ENCODE measurements at regions not wholly inside any gene's neighbourhood (a gene's known extent, or its start where the extent isn't known, plus 50 kb on each side); places are given as distances from the start of the nearest gene placed in this dataset.

DNA sequence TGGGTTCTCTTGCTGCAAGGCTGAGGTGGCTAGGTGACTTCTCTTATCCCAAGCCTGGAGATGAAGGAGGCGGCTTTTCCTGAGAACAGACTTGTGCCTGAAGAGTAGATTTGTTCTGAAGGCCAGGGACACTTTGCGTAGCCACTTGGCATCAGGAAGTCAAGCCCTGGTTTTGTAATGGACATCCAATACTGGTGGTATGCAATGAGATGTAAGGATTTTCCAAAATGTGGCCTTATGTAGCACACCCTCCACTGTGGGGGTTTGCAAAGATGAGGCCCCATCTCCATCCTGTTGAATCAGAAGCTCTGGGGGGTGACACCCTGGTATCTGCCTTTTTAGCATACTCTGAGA lies 124.5 kb upstream of the IPO9 start:
- peak overlapping the region; percentile 52 for H3K4me2 ChIP-seq (ENCODE audit: low read length)
- H3K9me3 ChIP-seq (ENCODE audit: low read length): no peaks in the 10 kb centered on the region
- peak overlapping the region; percentile 40 for H3K9ac ChIP-seq (ENCODE audit: low read length)
- peaks cover 7% of the 10 kb centered on the region for H3K36me3 ChIP-seq (ENCODE audit: insufficient read depth, low read length)
- TF ChIP-seq MXI1 (conservative IDR thresholded peaks at IDR 0.05; ENCODE audit: poor library complexity, severe bottlenecking) (no peak), SMC3 (conservative IDR thresholded peaks at IDR 0.05; ENCODE audit: poor library complexity) (no peak), POLR2AphosphoS5 (IDR thresholded peaks at IDR 0.05) (no peak)
- no peaks in the 10 kb centered on the region for H3F3A ChIP-seq (ENCODE audit: insufficient read depth, low read length, poor library complexity, severe bottlenecking)
- H3K27ac ChIP-seq (ENCODE audit: low read length): peak overlapping the region; percentile 78
- peaks cover 6% of the 10 kb centered on the region for H4K20me1 ChIP-seq (ENCODE audit: insufficient read depth)
- no peaks in the 10 kb centered on the region for H3K27me3 ChIP-seq (ENCODE audit: insufficient read depth, low read depth, low read length)
- no peaks in the 10 kb centered on the region for H3K9me2 ChIP-seq (ENCODE audit: insufficient read depth, low read length)
- H2AFZ ChIP-seq (ENCODE audit: low read depth, low read length): no peak overlapping the region
- peaks cover 74% of the 10 kb centered on the region for H3K79me2 ChIP-seq (replicated peaks; ENCODE audit: insufficient read depth, low read length)
- H3K4me3 ChIP-seq (ENCODE audit: low read length): peak overlapping the region; percentile 55

DNA sequence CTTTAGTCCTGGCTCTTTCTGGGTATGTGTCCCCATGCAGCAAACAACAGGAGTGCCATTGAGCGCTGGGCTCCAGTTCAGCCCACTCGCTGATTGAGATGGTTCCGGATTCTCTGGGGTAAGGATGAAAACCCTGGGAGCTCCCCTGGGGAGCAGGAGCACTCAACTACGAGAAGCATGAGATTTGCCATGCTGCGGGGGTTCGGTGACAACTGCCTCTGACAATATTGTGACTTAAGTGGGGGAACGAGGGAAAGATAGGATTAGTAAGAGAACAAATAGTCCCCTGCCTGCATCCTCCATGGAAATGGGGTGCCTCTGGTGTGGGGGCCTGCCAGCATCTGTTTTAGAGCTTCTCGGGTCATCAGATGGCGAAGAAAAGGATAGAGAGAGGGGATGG lies 123.6 kb upstream of the IPO9 start:
- Histone ChIP-seq H3K9me3 (ENCODE audit: low read length) (no peaks in the 10 kb centered on the region), H3K27me3 (ENCODE audit: insufficient read depth, low read depth, low read length) (no peaks in the 10 kb centered on the region), H3K79me2 (replicated peaks; ENCODE audit: insufficient read depth, low read length) (peaks cover 82% of the 10 kb centered on the region), H2AFZ (ENCODE audit: low read depth, low read length) (no peak overlapping the region), H3K36me3 (ENCODE audit: insufficient read depth, low read length) (peaks cover 7% of the 10 kb centered on the region), H3K9ac (ENCODE audit: low read length) (no peak overlapping the region), H3K9me2 (ENCODE audit: insufficient read depth, low read length) (no peaks in the 10 kb centered on the region), H3K4me3 (ENCODE audit: low read length) (no peak overlapping the region), H3K4me2 (ENCODE audit: low read length) (no peak overlapping the region), H3K27ac (ENCODE audit: low read length) (no peak overlapping the region), H3F3A (ENCODE audit: insufficient read depth, low read length, poor library complexity, severe bottlenecking) (no peaks in the 10 kb centered on the region), H4K20me1 (ENCODE audit: insufficient read depth) (peaks cover 6% of the 10 kb centered on the region)
- TF ChIP-seq POLR2AphosphoS5 (IDR thresholded peaks at IDR 0.05) (no peak), EZH2 (IDR thresholded peaks at IDR 0.05; ENCODE audit: borderline replicate concordance, insufficient read depth, low read length, poor library complexity, severe bottlenecking) (no peak), MXI1 (conservative IDR thresholded peaks at IDR 0.05; ENCODE audit: poor library complexity, severe bottlenecking) (no peak), RAD21 (conservative IDR thresholded peaks at IDR 0.05) (no peak), TAF1 (IDR thresholded peaks at IDR 0.05; ENCODE audit: low read depth) (no peak), EP300 (conservative IDR thresholded peaks at IDR 0.05; ENCODE audit: poor library complexity, severe bottlenecking) (no peak), SMC3 (conservative IDR thresholded peaks at IDR 0.05; ENCODE audit: poor library complexity) (no peak)
- TF ChIP-seq, protein P1, sequence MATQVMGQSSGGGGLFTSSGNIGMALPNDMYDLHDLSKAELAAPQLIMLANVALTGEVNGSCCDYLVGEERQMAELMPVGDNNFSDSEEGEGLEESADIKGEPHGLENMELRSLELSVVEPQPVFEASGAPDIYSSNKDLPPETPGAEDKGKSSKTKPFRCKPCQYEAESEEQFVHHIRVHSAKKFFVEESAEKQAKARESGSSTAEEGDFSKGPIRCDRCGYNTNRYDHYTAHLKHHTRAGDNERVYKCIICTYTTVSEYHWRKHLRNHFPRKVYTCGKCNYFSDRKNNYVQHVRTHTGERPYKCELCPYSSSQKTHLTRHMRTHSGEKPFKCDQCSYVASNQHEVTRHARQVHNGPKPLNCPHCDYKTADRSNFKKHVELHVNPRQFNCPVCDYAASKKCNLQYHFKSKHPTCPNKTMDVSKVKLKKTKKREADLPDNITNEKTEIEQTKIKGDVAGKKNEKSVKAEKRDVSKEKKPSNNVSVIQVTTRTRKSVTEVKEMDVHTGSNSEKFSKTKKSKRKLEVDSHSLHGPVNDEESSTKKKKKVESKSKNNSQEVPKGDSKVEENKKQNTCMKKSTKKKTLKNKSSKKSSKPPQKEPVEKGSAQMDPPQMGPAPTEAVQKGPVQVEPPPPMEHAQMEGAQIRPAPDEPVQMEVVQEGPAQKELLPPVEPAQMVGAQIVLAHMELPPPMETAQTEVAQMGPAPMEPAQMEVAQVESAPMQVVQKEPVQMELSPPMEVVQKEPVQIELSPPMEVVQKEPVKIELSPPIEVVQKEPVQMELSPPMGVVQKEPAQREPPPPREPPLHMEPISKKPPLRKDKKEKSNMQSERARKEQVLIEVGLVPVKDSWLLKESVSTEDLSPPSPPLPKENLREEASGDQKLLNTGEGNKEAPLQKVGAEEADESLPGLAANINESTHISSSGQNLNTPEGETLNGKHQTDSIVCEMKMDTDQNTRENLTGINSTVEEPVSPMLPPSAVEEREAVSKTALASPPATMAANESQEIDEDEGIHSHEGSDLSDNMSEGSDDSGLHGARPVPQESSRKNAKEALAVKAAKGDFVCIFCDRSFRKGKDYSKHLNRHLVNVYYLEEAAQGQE (IDR thresholded peaks at IDR 0.05; ENCODE audit: borderline replicate concordance): no peak
- TF ChIP-seq, protein P2, sequence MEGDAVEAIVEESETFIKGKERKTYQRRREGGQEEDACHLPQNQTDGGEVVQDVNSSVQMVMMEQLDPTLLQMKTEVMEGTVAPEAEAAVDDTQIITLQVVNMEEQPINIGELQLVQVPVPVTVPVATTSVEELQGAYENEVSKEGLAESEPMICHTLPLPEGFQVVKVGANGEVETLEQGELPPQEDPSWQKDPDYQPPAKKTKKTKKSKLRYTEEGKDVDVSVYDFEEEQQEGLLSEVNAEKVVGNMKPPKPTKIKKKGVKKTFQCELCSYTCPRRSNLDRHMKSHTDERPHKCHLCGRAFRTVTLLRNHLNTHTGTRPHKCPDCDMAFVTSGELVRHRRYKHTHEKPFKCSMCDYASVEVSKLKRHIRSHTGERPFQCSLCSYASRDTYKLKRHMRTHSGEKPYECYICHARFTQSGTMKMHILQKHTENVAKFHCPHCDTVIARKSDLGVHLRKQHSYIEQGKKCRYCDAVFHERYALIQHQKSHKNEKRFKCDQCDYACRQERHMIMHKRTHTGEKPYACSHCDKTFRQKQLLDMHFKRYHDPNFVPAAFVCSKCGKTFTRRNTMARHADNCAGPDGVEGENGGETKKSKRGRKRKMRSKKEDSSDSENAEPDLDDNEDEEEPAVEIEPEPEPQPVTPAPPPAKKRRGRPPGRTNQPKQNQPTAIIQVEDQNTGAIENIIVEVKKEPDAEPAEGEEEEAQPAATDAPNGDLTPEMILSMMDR (IDR thresholded peaks at IDR 0.05; ENCODE audit: poor library complexity, severe bottlenecking): no peak

DNA sequence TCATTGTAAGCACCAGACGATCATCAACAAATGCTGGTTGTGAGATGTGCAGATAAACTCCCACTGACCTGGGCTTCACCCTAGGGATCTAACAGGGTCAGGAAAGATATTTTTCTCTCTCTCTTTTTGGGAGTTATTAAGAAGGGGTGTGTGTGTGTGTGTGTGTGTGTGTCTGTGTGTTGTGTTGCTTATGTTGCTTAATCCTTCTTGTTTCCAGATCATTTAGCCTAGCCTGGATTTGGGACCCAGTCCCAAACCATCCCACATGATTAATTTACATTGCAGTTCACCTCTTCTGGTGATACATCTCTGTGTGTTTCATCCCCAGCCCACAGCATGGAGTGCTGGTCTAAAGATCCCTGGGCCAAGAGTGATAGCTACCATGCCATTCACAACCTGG lies 122.8 kb upstream of the IPO9 start:
- H3K4me2 ChIP-seq (ENCODE audit: low read length): no peak overlapping the region
- no peaks in the 10 kb centered on the region for H3K27me3 ChIP-seq (ENCODE audit: insufficient read depth, low read depth, low read length)
- peaks cover 7% of the 10 kb centered on the region for H3K36me3 ChIP-seq (ENCODE audit: insufficient read depth, low read length)
- H3K9me2 ChIP-seq (ENCODE audit: insufficient read depth, low read length): no peaks in the 10 kb centered on the region
- H3K9me3 ChIP-seq (ENCODE audit: low read length): no peaks in the 10 kb centered on the region
- peaks cover 89% of the 10 kb centered on the region for H3K79me2 ChIP-seq (replicated peaks; ENCODE audit: insufficient read depth, low read length)
- H3K27ac ChIP-seq (ENCODE audit: low read length): no peak overlapping the region
- no peaks in the 10 kb centered on the region for H3F3A ChIP-seq (ENCODE audit: insufficient read depth, low read length, poor library complexity, severe bottlenecking)
- no peak overlapping the region for H2AFZ ChIP-seq (ENCODE audit: low read depth, low read length)
- TF ChIP-seq SMC3 (conservative IDR thresholded peaks at IDR 0.05; ENCODE audit: poor library complexity) (no peak), EP300 (conservative IDR thresholded peaks at IDR 0.05; ENCODE audit: poor library complexity, severe bottlenecking) (no peak), MXI1 (conservative IDR thresholded peaks at IDR 0.05; ENCODE audit: poor library complexity, severe bottlenecking) (no peak), POLR2AphosphoS5 (IDR thresholded peaks at IDR 0.05) (no peak), RAD21 (conservative IDR thresholded peaks at IDR 0.05) (no peak), EZH2 (IDR thresholded peaks at IDR 0.05; ENCODE audit: borderline replicate concordance, insufficient read depth, low read length, poor library complexity, severe bottlenecking) (no peak)
- TF ChIP-seq, protein P1 (IDR thresholded peaks at IDR 0.05; ENCODE audit: borderline replicate concordance): no peak
- peaks cover 6% of the 10 kb centered on the region for H4K20me1 ChIP-seq (ENCODE audit: insufficient read depth)
- no peak overlapping the region for H3K9ac ChIP-seq (ENCODE audit: low read length)
- H3K4me3 ChIP-seq (ENCODE audit: low read length): no peak overlapping the region
